Upper lobe of left lung (tissue), 4 donors: ENCODE measurements at regions not wholly inside any gene's neighbourhood (a gene's known extent, or its start where the extent isn't known, plus 50 kb on each side); places are given as distances from the start of the nearest gene placed in this dataset.

Source experiments
- CTCF ChIP-seq, 6 experiments: fragments of 450-650 bp in 4 of 6; fragments of 200-600 bp in 2 of 6; sonication (generic) in 2 of 6; IDR thresholded peaks; one replicate each; pipeline ENCODE4 v1.5.1; 2016 to 2019; ENCODE audit warnings: antibody characterized with exemption in 6 of 6
- POLR2A ChIP-seq, 4 donors: fragments of 450-650 bp; IDR thresholded peaks; one replicate each; pipeline ENCODE4 v1.5.1; 2016 to 2017; ENCODE audit warnings: antibody characterized with exemption in 4 of 4, mild to moderate bottlenecking in 2 of 4

GRCh38 chr14:53237488-53237887 is 84.4 kb upstream of the DDHD1 start:
- TF ChIP-seq CTCF (IDR thresholded peaks at IDR 0.05) (no peak), POLR2A (IDR thresholded peaks at IDR 0.05) (no peak)
